Activated naive CD8-positive, alpha-beta T cell treated with anti-CD3 and anti-CD28 coated beads, Interleukin-2, amount 50 U/mL, for 16 hours (primary cell): ENCODE measurements at regions not wholly inside any gene's neighbourhood (a gene's known extent, or its start where the extent isn't known, plus 50 kb on each side); places are given as distances from the start of the nearest gene placed in this dataset.
"Not testable (repeated sequence)": the region's sequence is repeated elsewhere in the genome, so short reads cannot be mapped to it uniquely, and the experiment has no call there.

Experiments
- DNase-seq: peaks from one replicate; pipeline ENCODE4 v3.0.0-alpha.2; 2020; ENCODE audit warnings: low read depth, low spot score

- DNase-seq = no peak
Observed at GRCh38 chr1:47522935-47523834, 85.3 kb downstream of the FOXD2 start.

- no peak for DNase-seq
Observed at GRCh38 chr1:47523835-47524215, 86.0 kb downstream of the FOXD2 start.

DNA sequence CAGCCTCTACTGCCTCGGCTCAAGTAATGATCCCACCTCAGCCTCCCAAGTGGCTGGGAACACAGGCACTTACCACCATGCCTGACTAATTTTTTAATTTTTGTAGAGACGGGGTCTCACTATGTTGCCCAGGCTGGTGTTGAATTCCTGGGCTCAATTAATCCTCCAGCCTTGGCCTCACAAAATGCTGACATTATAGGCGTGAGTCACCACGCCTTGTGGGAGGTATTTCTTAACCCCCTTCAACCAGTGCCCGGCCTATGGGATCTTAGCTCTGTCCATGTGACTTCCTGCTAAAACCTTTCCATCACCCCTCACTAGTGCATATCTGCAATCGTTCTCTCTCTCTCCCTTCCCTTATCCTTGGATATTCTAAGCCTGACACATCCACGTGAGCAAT is 86.4 kb downstream of the FOXD2 start:
- DNase-seq = no peak

GRCh38 chr1:47527653-47528272 is 89.9 kb downstream of the FOXD2 start:
- DNase-seq = no peak

GRCh38 chr1:47529520-47530098 is 91.8 kb downstream of the FOXD2 start:
- DNase-seq = no peak

- DNase-seq = no peak
Observed at GRCh38 chr1:47532921-47533792, 95.3 kb downstream of the FOXD2 start.

GRCh38 chr1:47533793-47534328 is 96.0 kb downstream of the FOXD2 start:
- no peak for DNase-seq

- DNase-seq = no peak
Observed at GRCh38 chr1:47534436-47534835, 96.6 kb downstream of the FOXD2 start.

DNA sequence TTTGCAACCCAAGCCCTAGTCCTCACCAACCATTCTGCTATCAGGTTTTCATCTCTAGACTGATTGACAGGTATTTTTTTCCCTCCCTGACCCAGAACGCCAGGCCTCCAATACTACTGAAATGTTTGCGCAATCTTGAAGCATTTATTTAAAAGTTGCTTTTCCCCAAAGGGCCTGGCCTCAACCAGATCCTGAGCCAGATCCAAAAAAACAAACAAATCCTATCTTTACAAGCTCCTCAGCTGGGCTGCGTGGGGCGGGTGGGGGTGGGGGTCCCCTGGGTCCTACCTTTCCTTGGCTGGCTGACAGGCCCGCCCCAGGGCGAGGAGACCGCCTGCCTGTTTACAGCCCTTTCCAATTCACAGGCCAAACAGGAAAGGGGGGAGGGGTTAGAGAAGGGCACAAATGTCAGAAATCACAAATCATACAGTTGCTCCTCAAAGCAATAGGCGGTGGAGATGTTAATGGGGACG is 98.8 kb downstream of the FOXD2 start:
- DNase-seq = no peak

GRCh38 chr1:47537268-47537667 is 99.4 kb downstream of the FOXD2 start:
- DNase-seq = no peak

GRCh38 chr1:47537966-47538365 is 100.1 kb downstream of the FOXD2 start:
- no peak for DNase-seq

DNA sequence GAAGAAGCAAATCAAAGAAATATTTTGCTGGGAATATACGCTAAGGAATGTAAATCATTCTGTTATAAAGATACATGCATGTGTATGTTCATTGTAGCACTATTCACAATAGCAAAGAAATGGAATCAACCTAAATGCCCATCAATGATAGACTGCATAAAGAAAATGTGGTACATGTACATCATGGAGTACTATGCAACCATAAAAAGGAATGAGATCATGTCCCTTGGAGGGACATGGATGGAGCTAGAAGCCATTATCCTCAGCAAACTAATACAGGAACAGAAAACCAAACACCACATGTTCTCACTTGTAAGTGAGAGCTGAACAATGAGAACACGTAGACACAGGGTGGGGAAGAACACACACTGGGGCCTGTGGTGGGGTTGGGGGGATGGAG is 100.7 kb downstream of the FOXD2 start:
- not testable (repeated sequence) for DNase-seq

GRCh38 chr1:47541705-47542104 is 103.9 kb downstream of the FOXD2 start:
- not testable (repeated sequence) for DNase-seq

GRCh38 chr1:47543089-47543488 is 105.2 kb downstream of the FOXD2 start:
- not testable (repeated sequence) for DNase-seq

- DNase-seq = no peak
Observed at GRCh38 chr1:47545912-47546483, 108.2 kb downstream of the FOXD2 start.

DNA sequence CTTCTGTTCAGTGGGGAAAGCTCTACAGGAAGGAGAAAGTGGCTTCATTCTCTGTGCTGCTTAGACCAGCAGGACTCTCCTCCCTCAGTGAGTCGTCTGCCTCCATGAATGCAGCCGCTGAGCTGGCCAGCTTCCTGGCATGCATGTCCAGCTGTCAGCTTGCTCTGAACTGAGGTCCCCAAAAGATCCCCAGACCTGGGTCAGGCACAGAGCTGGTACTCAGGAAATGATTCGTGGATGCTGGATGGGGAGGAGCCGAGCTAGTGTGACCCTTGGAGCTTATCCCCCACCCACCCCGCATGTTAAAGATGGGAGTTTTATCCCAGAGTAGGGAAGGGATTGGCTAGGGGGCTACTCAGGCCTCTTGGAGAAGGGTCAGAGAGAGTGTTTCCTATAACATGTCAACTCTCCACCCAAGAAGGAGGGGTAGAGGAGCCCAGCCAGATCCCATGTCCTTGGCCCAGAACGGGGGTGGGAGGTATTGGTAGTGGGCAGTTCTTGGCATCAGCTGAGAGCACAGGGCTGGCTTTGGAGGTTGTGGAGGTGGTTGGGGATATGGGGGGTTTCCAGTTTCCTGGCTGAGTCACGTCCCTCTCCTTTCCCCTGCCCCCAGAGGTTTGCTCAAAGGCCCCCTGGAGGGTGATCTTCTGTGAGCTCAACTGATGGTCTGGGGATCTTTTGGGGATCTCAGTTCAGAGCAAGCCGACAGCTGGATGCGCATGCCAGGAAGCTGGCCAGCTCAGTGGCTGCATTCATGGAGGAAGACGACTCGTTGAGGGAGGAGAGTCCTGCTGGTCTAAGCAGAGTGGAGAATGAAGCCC is 110.1 kb downstream of the FOXD2 start:
- no peak for DNase-seq

- DNase-seq = no peak
Observed at GRCh38 chr1:47548637-47549036, 110.8 kb downstream of the FOXD2 start.

- DNase-seq = no peak
Observed at GRCh38 chr1:47549532-47549931, 111.7 kb downstream of the FOXD2 start.

DNA sequence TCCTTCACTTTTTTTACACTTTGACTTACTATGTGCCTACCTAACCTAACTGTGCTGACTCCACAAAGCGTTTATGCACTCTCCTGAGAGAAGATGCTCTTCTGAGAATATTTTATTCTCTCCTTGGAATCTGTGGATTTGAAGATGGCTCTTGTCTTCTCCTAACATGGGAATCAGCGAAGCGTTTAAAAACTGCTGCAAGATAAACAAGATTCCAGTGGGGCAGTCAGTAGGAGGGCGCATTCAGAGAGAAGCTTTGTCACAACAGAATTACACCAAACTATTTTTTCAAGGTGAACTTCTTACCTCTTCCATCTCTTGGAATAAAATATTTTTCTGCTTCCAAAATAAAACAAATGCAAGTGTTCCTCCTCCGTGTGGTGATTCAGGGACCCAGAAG is 113.1 kb downstream of the FOXD2 start:
- DNase-seq = no peak

- DNase-seq = no peak
Observed at GRCh38 chr1:47551971-47552528, 114.2 kb downstream of the FOXD2 start.
